GM10266 (cell line): ENCODE measurements at regions not wholly inside any gene's neighbourhood (a gene's known extent, or its start where the extent isn't known, plus 50 kb on each side); places are given as distances from the start of the nearest gene placed in this dataset.

Experiments
- DNase-seq: peaks from one replicate; pipeline ENCODE4 v3.0.0; 2012; ENCODE audit errors: extremely low spot score
- TF ChIP-seq, protein P1 (sequence below): IDR thresholded peaks from 2 replicates; pipeline ENCODE4 v1.5.1; 2012; ENCODE audit warnings: mild to moderate bottlenecking, low read depth; ENCODE audit not compliant: control insufficient read depth, insufficient read depth; ENCODE audit errors: missing control alignments

DNA sequence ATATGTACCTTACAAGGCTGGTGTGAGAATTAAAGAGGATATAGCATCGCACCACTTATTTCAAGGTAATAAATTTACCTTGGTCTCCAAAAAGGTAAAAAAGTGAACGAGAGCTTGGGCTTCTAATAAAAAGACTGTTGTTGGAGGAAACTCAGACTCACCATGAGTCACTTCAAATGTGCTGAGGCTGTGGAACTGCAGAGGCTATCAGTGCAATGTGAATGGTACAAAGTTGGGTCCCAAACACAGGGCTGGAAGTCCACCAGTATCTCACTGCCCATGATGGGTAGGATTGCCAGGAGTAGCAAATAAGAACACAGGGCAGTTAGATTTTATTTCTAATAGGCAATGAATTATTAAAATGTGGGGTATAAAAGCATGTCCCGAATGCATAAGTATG is 200.6 kb downstream of the MAFB start:
- TF ChIP-seq, protein P1, sequence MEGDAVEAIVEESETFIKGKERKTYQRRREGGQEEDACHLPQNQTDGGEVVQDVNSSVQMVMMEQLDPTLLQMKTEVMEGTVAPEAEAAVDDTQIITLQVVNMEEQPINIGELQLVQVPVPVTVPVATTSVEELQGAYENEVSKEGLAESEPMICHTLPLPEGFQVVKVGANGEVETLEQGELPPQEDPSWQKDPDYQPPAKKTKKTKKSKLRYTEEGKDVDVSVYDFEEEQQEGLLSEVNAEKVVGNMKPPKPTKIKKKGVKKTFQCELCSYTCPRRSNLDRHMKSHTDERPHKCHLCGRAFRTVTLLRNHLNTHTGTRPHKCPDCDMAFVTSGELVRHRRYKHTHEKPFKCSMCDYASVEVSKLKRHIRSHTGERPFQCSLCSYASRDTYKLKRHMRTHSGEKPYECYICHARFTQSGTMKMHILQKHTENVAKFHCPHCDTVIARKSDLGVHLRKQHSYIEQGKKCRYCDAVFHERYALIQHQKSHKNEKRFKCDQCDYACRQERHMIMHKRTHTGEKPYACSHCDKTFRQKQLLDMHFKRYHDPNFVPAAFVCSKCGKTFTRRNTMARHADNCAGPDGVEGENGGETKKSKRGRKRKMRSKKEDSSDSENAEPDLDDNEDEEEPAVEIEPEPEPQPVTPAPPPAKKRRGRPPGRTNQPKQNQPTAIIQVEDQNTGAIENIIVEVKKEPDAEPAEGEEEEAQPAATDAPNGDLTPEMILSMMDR, result no peak
- no peak for DNase-seq

DNA sequence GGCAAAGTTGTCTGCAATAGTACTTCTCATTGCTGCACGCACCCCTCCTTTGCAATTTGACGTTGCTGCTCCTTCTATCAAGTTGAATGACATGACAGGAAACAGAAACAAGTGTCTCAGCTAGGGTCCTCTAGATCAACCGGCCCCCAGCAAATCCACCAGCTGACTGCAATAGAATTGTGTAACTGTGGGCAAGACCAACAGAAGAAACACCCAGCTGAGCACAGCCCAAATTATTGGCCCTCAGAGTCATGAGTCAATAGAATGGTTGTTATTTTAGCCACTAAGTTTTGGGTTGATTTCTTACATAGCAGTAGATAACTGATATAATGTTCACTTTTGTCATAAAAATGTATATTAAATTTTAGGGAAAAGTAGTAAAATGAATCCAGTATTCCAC is 202.7 kb downstream of the MAFB start:
- TF ChIP-seq, protein P1, result no peak
- DNase-seq, result no peak

DNA sequence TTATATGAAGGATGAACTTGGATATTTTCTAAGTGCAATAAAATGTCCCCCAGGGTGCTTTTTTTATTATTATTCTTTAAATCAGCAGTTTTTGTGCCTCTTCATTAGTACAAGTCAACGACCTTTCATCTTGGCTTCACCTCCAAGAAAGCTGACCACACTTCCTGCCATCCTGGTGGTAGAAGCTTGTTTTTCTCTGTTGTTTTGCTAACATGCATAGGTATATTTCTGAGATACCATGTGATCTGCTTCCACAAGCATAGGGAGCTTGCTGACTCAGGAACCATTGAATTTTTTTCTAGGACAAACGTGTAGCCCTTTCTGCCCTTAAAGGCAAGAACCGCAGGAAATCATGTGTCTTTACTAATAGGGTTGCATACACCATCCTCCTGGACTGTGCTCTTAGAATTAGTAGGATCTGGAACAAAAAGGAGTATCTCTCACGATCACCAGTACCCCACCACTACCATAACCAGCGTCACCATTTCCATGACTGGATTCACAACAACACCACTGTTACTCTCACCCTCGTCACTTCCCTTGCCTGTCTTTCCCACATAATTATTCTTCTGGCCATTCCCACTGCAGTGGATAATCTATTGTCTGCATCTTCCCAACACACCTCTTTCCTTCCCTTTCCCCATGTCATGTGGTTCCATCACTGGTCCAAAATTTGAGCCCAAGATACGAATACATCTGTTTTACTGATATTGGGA is 207.1 kb downstream of the MAFB start:
- DNase-seq, result no peak
- TF ChIP-seq, protein P1, result no peak

DNA sequence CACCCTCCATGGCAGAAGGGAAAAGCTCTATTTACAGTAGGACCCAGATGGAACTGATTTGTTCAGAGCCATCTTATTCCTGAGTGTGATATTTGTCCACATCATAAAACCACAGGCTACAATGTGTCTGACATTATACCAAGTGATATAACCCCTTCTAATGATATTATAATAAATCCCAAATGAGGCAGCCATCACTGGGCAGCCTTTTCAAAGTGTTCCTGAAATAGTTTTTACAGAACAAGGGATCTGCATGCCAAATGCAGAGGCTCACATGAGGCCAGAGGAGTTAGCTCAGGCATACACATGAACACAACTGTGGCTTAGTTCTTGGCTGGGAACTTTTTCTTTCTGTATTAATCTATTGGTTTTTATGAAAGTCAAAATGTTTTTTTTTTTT is 207.7 kb downstream of the MAFB start:
- DNase-seq, result no peak
- TF ChIP-seq, protein P1, result no peak

DNA sequence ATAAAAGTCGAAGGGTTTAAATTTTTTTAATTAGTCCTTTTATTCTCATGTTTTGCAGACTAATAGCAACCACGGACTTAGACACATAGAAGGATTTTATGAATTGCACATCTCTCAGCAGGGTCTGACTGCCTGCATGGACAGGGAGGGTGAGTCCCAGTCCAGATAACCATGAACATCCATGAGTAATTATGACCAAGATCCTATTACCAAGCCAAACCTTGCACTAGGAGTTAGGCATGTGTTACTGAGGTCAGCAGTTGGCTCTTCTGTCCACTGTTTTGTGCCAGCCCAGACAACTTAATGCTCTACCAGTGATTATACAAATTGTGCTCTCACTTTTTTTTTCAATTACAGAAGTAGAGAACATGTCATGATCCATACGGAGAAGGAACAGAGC is 211.2 kb downstream of the MAFB start:
- no peak for DNase-seq
- TF ChIP-seq, protein P1, result no peak

DNA sequence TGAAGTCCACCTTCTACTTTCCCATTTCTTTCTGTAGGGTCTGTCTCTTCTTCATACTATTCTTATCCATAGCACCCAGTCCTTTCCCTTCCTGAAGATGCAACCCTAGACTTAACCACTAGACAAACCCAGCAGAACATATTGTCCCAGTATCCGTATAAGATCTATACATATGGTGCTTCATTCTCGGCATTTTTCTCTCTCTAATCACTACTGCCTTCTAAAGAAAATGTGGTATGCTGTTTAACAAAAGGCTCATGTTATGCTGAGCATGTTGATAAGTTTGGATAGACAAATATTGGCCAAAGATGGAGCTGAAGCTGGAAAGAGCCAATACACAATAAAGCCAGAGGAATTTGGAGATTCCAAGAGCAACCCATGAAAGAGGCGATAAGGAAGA is 212.6 kb downstream of the MAFB start:
- TF ChIP-seq, protein P1, result no peak
- DNase-seq, result no peak

DNA sequence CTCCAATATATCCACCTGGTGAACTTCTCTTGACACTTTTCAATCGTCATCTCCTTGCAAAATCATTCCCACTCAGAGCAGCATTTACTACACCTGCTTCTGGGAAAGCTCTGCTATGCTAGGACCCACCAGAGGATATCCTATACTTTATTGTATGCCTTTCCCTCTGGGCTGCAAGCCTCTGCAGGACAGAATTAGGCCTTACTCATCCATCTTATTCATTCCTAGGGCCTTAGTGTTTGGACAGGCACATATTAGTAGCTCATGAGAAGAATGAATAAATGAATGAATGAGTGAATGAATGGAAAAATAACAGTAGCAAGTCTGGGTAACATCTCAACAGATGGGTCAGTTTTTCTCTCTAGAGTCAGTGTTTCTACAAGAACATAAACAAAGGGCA is 216.1 kb downstream of the MAFB start:
- TF ChIP-seq, protein P1, result no peak
- DNase-seq, result no peak
